ENCODE measurements at regions not wholly inside any gene's neighbourhood (a gene's known extent, or its start where the extent isn't known, plus 50 kb on each side); places are given as distances from the start of the nearest gene placed in this dataset.

GRCh38 chr2:18129348-18129747, 250.9 kb downstream of the KCNS3 start:
- no peak for DNase-seq

GRCh38 chr2:18125303-18125702, 246.8 kb downstream of the KCNS3 start:
- no peak for DNase-seq

- peak; percentile 39 for DNase-seq
Observed at GRCh38 chr2:18124116-18124835, 245.8 kb downstream of the KCNS3 start.

GRCh38 chr2:18123577-18123976, 245.1 kb downstream of the KCNS3 start:
- DNase-seq, result no peak

- DNase-seq, result no peak
Observed at GRCh38 chr2:18123211-18123570, 244.7 kb downstream of the KCNS3 start.

- DNase-seq, result no peak
Observed at GRCh38 chr2:18122544-18123210, 244.2 kb downstream of the KCNS3 start.

- no peak for DNase-seq
Observed at GRCh38 chr2:18119883-18120282, 241.4 kb downstream of the KCNS3 start.

GRCh38 chr2:18118703-18119102, 240.2 kb downstream of the KCNS3 start:
- DNase-seq, result no peak

- no peak for DNase-seq
Observed at GRCh38 chr2:18117592-18117991, 239.1 kb downstream of the KCNS3 start.

GRCh38 chr2:18110222-18110621, 231.8 kb downstream of the KCNS3 start:
- DNase-seq, result no peak

GRCh38 chr2:18106841-18107240, 228.4 kb downstream of the KCNS3 start:
- DNase-seq, result no peak

GRCh38 chr2:18105929-18106328, 227.5 kb downstream of the KCNS3 start:
- DNase-seq, result no peak

GRCh38 chr2:18104595-18105224, 226.2 kb downstream of the KCNS3 start:
- no peak for DNase-seq

- DNase-seq, result no peak
Observed at GRCh38 chr2:18096836-18097405, 218.5 kb downstream of the KCNS3 start.

- DNase-seq, result no peak
Observed at GRCh38 chr2:18094277-18094676, 215.8 kb downstream of the KCNS3 start.

- no peak for DNase-seq
Observed at GRCh38 chr2:18093196-18093595, 214.7 kb downstream of the KCNS3 start.

- no peak for DNase-seq
Observed at GRCh38 chr2:18092760-18093159, 214.3 kb downstream of the KCNS3 start.

- DNase-seq, result no peak
Observed at GRCh38 chr2:18085593-18085992, 207.1 kb downstream of the KCNS3 start.

- DNase-seq, result no peak
Observed at GRCh38 chr2:18084376-18084775, 205.9 kb downstream of the KCNS3 start.

- no peak for DNase-seq
Observed at GRCh38 chr2:18083806-18084205, 205.3 kb downstream of the KCNS3 start.

GRCh38 chr2:18078216-18078615, 199.7 kb downstream of the KCNS3 start:
- no peak for DNase-seq

GRCh38 chr2:18077704-18078103, 199.2 kb downstream of the KCNS3 start:
- DNase-seq, result no peak

GRCh38 chr2:18077231-18077630, 198.8 kb downstream of the KCNS3 start:
- no peak for DNase-seq
